K562 (cell line): ENCODE measurements at regions not wholly inside any gene's neighbourhood (a gene's known extent, or its start where the extent isn't known, plus 50 kb on each side); places are given as distances from the start of the nearest gene placed in this dataset.

Experiments used
- ATAC-seq: fragments of 200-7000 bp; cut with Tn5 transposase; 3 replicates; pipeline ENCODE4 v1.9.1; 2020; ENCODE audit warnings: moderate library complexity
- BruUV-seq: library from RNA; stranded (reverse); fragments of 400-500 nt; replicated peaks from 2 replicates; lab custom pipeline; 2021; lab: Mats Ljungman, UMichigan
- CTCF ChIA-PET: fragments of 300-600 bp; formaldehyde crosslinking; extraction: SDS; loops from one replicate; lab custom pipeline; 2021; ENCODE audit warnings: low intra/inter-chr PET ratio; lab: Yijun Ruan, JAX
- POLR2A ChIA-PET: fragments of 300-600, 350-650 bp; sonication (Branson Sonifier 250); formaldehyde crosslinking; extraction: SDS; loops from one replicate; lab custom pipeline; 2021; ENCODE audit warnings: antibody characterized with exemption, inconsistent platforms; lab: Yijun Ruan, JAX
- DNase-seq, 4 experiments: peaks; one replicate each; pipeline versions ENCODE4 v3.0.0 to v3.0.0-alpha.2; 2011 to 2018; ENCODE audit warnings: low spot score in 3 of 4, mixed read lengths in 3 of 4; ENCODE audit errors: extremely low read depth in 1 of 4
- FAIRE-seq: peaks from 2 replicates; lab custom pipeline; 2011; peaks lifted over from hg19 to GRCh38; lab: Jason Lieb, UNC
- H2AFZ ChIP-seq: 2 replicates; pipeline ENCODE4 v1.6.0; 2011; ENCODE audit warnings: low read depth, low read length, control low read depth, inconsistent platforms
- H3K27ac ChIP-seq: fragments of 200-600 bp; 3 replicates; pipeline ENCODE4 v1.8.0; 2011; ENCODE audit warnings: low read depth, mild to moderate bottlenecking, control low read depth, inconsistent platforms, low read length, moderate library complexity, mixed read lengths; ENCODE audit errors: extremely low read depth
- H3K27me3 ChIP-seq, 2 experiments: fragments of 300-600 bp in 1 of 2; 2 replicates in 1 of 2; 3 replicates in 1 of 2; pipeline versions ENCODE4 v1.6.0 to v1.8.0; 2011; ENCODE audit warnings: inconsistent platforms in 2 of 2, low read length in 2 of 2, mild to moderate bottlenecking in 1 of 2, mixed read lengths in 1 of 2, moderate library complexity in 1 of 2; ENCODE audit not compliant: control insufficient read depth in 2 of 2, insufficient read depth in 2 of 2
- H3K36me3 ChIP-seq: fragments of 300-600 bp; 3 replicates; pipeline ENCODE4 v1.8.0; 2011; ENCODE audit warnings: mild to moderate bottlenecking, low read length, inconsistent platforms; ENCODE audit not compliant: control insufficient read depth, insufficient read depth
- H3K4me1 ChIP-seq, 2 experiments: fragments of 200-600 bp in 1 of 2; replicated peaks in 1 of 2; 2 replicates in 1 of 2; 3 replicates in 1 of 2; pipeline versions ENCODE4 v1.5.1 to v1.8.0; 2011; ENCODE audit warnings: inconsistent platforms in 2 of 2, low read length in 2 of 2, mild to moderate bottlenecking in 1 of 2, mixed read lengths in 1 of 2, moderate library complexity in 1 of 2; ENCODE audit not compliant: control insufficient read depth in 2 of 2, insufficient read depth in 2 of 2
- H3K4me2 ChIP-seq: 2 replicates; pipeline ENCODE4 v1.6.1; 2011; ENCODE audit warnings: low read length, control low read depth, inconsistent platforms, mixed read lengths; ENCODE audit not compliant: insufficient read depth
- H3K4me3 ChIP-seq: fragments of 200-600 bp; sonication (generic), shearing (Covaris generic); 2 replicates; pipeline ENCODE4 v1.5.1; 2016; ENCODE audit warnings: control low read depth, inconsistent platforms
- H3K79me2 ChIP-seq: fragments of 200-600 bp; 3 replicates; pipeline ENCODE4 v1.8.0; 2011; ENCODE audit warnings: low read length, inconsistent platforms; ENCODE audit not compliant: control insufficient read depth, insufficient read depth
- H3K9ac ChIP-seq, 2 experiments: 2 replicates each; pipeline versions ENCODE4 v1.6.0 to v1.6.1; 2011; ENCODE audit warnings: low read depth in 2 of 2, low read length in 2 of 2, control low read depth in 1 of 2, inconsistent platforms in 1 of 2, mild to moderate bottlenecking in 1 of 2, mixed read lengths in 1 of 2; ENCODE audit not compliant: insufficient read depth in 1 of 2
- H3K9me1 ChIP-seq: one replicate; pipeline ENCODE4 v1.6.0; 2011; ENCODE audit warnings: inconsistent platforms, mild to moderate bottlenecking, low read length, moderate library complexity; ENCODE audit not compliant: control insufficient read depth, insufficient read depth
- H3K9me3 ChIP-seq: replicated peaks from 2 replicates; pipeline ENCODE4 v1.5.1; 2011; ENCODE audit warnings: low read depth, low read length, inconsistent platforms; ENCODE audit not compliant: control insufficient read depth, insufficient read depth
- H4K20me1 ChIP-seq: replicated peaks from 2 replicates; pipeline ENCODE4 v1.6.1; 2011; ENCODE audit warnings: low read length, inconsistent platforms, mixed read lengths; ENCODE audit not compliant: control insufficient read depth, insufficient read depth
- BHLHE40 ChIP-seq: IDR thresholded peaks from 2 replicates; pipeline ENCODE4 v1.6.1; 2011; ENCODE audit warnings: low read length, improper control_type of control experiment
- FOXK1 ChIP-seq: sonication (generic); formaldehyde crosslinking; IDR thresholded peaks from 2 replicates; pipeline ENCODE4 v1.8.0; 2022; ENCODE audit warnings: missing genetic modification reagents, mild to moderate bottlenecking, borderline replicate concordance
- KLF16 ChIP-seq: IDR thresholded peaks from 2 replicates; pipeline ENCODE4 v1.6.1; 2016; ENCODE audit warnings: antibody characterized with exemption
- MCM7 ChIP-seq, 2 experiments: fragments of 450-650 bp; IDR thresholded peaks; 2 replicates each; pipeline ENCODE4 v1.6.1; 2016 to 2018
- NR2C2 ChIP-seq, 2 experiments: fragments of 200-800 bp in 1 of 2; sonication (Bioruptor generic) in 1 of 2; sonication (generic) in 1 of 2; formaldehyde crosslinking in 1 of 2; IDR thresholded peaks; 2 replicates each; pipeline versions ENCODE4 v1.6.1 to v1.8.0; 2016 to 2022; ENCODE audit warnings: mild to moderate bottlenecking in 1 of 2, missing compliant biosample characterization in 1 of 2, missing genetic modification characterization in 1 of 2, missing genetic modification reagents in 1 of 2
- PATZ1 ChIP-seq: fragments of 250-450 bp; sonication (Bioruptor Pico); IDR thresholded peaks from 2 replicates; pipeline ENCODE4 v1.5.0; 2020; ENCODE audit warnings: mild to moderate bottlenecking, borderline replicate concordance
- TCF15 ChIP-seq: fragments of 250-450 bp; sonication (Bioruptor Pico); IDR thresholded peaks from 2 replicates; pipeline ENCODE4 v1.8.0; 2022; ENCODE audit warnings: moderate library complexity, mild to moderate bottlenecking, inconsistent platforms
- THAP12 ChIP-seq: fragments of 250-450 bp; sonication (Bioruptor Pico); IDR thresholded peaks from 2 replicates; pipeline ENCODE4 v1.9.0; 2021; ENCODE audit warnings: mild to moderate bottlenecking, inconsistent platforms
- ZNF398 ChIP-seq: fragments of 250-450 bp; sonication (Bioruptor Pico); IDR thresholded peaks from 2 replicates; pipeline ENCODE4 v1.8.0; 2021; ENCODE audit warnings: moderate library complexity, mild to moderate bottlenecking, inconsistent platforms
- ZNF79 ChIP-seq: fragments of 250-450 bp; sonication (Bioruptor Pico); IDR thresholded peaks from 2 replicates; pipeline ENCODE4 v1.4.0; 2020; ENCODE audit warnings: low read depth, mild to moderate bottlenecking, moderate library complexity
- in situ Hi-C: fragments of 300-500 bp; cut with MboI; formaldehyde crosslinking; loops from 4 replicates; pipeline ENCODE4 v1.15.0; 2018; ENCODE audit warnings: inconsistent platforms, mixed read lengths
- intact Hi-C: fragments of 100-400 bp; cut with micrococcal nuclease; formaldehyde crosslinking; loops from 2 replicates; pipeline ENCODE4 v1.14.2; 2022

GRCh38 chr19:31114585-31114984, 234.7 kb downstream of the TSHZ3 start:
- H3K27ac ChIP-seq = no peak overlapping the region
- no peak for ATAC-seq
- FAIRE-seq = no peak
- in situ Hi-C loops (no loop called here), intact Hi-C loops (no loop called here)
- H3K4me2 ChIP-seq = no peak overlapping the region
- H3K4me3 ChIP-seq = no peak overlapping the region
- POLR2A ChIA-PET = no interaction called here
- H3K9me3 ChIP-seq = no peaks in the 10 kb centered on the region
- no peaks in the 10 kb centered on the region; a peak in 1 of 5 replicates for H3K27me3 ChIP-seq
- H4K20me1 ChIP-seq = no peaks in the 10 kb centered on the region
- no peaks in the 10 kb centered on the region for H3K9me1 ChIP-seq
- H3K36me3 ChIP-seq = no peaks in the 10 kb centered on the region
- TF ChIP-seq ZNF398 (CRISPR knock-in tag) = no peak
- TF ChIP-seq BHLHE40 = no peak
- TF ChIP-seq ZNF79 = no peak
- no peak for TF ChIP-seq TCF15 (CRISPR knock-in tag)
- TF ChIP-seq FOXK1 (CRISPR knock-in tag) = no peak
- TF ChIP-seq PATZ1 (CRISPR knock-in tag) = no peak
- no peak for TF ChIP-seq NR2C2 (CRISPR knock-in tag; IDR thresholded peaks at IDR 0.05)
- TF ChIP-seq NR2C2 (tag; IDR thresholded peaks at IDR 0.05) = no peak
- TF ChIP-seq THAP12 = no peak
- no peak for TF ChIP-seq MCM7 (IDR thresholded peaks at IDR 0.05)
- TF ChIP-seq KLF16 = no peak
- TF ChIP-seq, all 486 proteins: peak for 0
- no peak overlapping the region for H2AFZ ChIP-seq
- H3K4me1 ChIP-seq = no peaks in the 10 kb centered on the region
- no TSS peak for BruUV-seq
- CTCF ChIA-PET = interaction anchor here (0.7 kb wide), 1 partner anchor 1858 kb away, joined by 3 read pairs; no protein-coding TSS in a partner anchor
- H3K9ac ChIP-seq = no peak overlapping the region
- DNase-seq = no peak
- H3K79me2 ChIP-seq = no peaks in the 10 kb centered on the region
